OCI-LY1 (cell line): ENCODE measurements at regions not wholly inside any gene's neighbourhood (a gene's known extent, or its start where the extent isn't known, plus 50 kb on each side); places are given as distances from the start of the nearest gene placed in this dataset.

Experiments
- CTCF ChIP-seq: fragments of 200-600 bp; sonication (generic), shearing (Covaris generic); IDR thresholded peaks from 2 replicates; pipeline ENCODE4 v1.5.1; 2017; ENCODE audit warnings: mild to moderate bottlenecking, antibody characterized with exemption, low read length, moderate library complexity, mixed read lengths
- EZH2 ChIP-seq: fragments of 200-600 bp; sonication (generic), shearing (Covaris generic); IDR thresholded peaks from 2 replicates; pipeline ENCODE4 v1.8.0; 2017; ENCODE audit warnings: borderline replicate concordance, mixed run types, mild to moderate bottlenecking, antibody characterized with exemption, low read length, moderate library complexity, mixed read lengths

GRCh38 chr4:59247032-59247431 is 1953.1 kb upstream of the ADGRL3 start:
- TF ChIP-seq CTCF (peak; percentile 23; the same call in 1 of the 2 replicates), EZH2 (no peak)
